Thoracic aorta (tissue), 2 donors: ENCODE measurements at regions not wholly inside any gene's neighbourhood (a gene's known extent, or its start where the extent isn't known, plus 50 kb on each side); places are given as distances from the start of the nearest gene placed in this dataset.

Experiments used
- ATAC-seq: fragments of 150-250 bp; one replicate; pipeline ENCODE4 v1.8.0; 2017; ENCODE audit warnings: low read depth; ENCODE audit not compliant: insufficient number of reproducible peaks, low FRiP score
- DNase-seq: peaks from one replicate; pipeline ENCODE4 v3.0.0-alpha.2; 2020; ENCODE audit warnings: low spot score
- H3K27ac ChIP-seq, 2 donors: fragments of 200-600 bp; sonication (generic); 1 replicate in 1 of 2; 2 replicates in 1 of 2; pipeline ENCODE4 v1.5.1; 2016; ENCODE audit warnings: mild to moderate bottlenecking in 2 of 2, moderate library complexity in 2 of 2
- H3K27me3 ChIP-seq: fragments of 200-600 bp; sonication (generic); replicated peaks from 2 replicates; pipeline ENCODE4 v1.6.0; 2016; ENCODE audit warnings: mild to moderate bottlenecking; ENCODE audit not compliant: insufficient read depth
- H3K36me3 ChIP-seq: fragments of 200-600 bp; sonication (generic); one replicate; pipeline ENCODE4 v1.5.1; 2016
- H3K4me1 ChIP-seq, 2 donors: fragments of 200-600 bp; sonication (generic); 1 replicate in 1 of 2; 2 replicates in 1 of 2; pipeline versions ENCODE4 v1.5.1 to v1.6.0; 2016; ENCODE audit warnings: low read depth in 2 of 2, mild to moderate bottlenecking in 1 of 2; ENCODE audit not compliant: control insufficient read depth in 1 of 2
- H3K4me3 ChIP-seq: fragments of 200-600 bp; sonication (generic); 2 replicates; pipeline ENCODE4 v1.5.1; 2016; ENCODE audit warnings: mild to moderate bottlenecking
- H3K9me3 ChIP-seq: fragments of 200-600 bp; sonication (generic); 2 replicates; pipeline ENCODE4 v1.5.1; 2016
- TF ChIP-seq, protein P1 (sequence below): fragments of 200-600 bp; sonication (generic); IDR thresholded peaks from one replicate; pipeline ENCODE4 v1.5.1; 2019; ENCODE audit warnings: antibody characterized with exemption

DNA sequence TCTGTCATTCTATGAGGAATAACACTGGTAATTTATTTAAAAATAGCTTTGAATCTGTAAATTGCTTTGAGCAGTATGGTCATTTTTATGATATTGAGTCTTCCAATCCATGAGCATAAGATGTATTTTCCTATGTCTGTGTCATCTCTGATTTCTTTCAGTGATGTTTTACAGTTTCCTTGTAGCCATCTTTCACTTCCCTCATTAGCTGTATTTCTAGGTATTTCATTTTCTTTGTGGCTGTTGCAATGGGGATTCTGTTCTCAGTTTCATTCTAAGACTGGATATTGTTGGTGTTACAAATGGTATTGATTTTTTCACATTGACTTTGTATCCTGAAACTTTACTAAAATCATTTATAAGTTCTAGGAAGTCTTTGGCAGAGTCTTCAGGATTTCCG is 116.2 kb downstream of the DDX3Y start:
- TF ChIP-seq, protein P1, sequence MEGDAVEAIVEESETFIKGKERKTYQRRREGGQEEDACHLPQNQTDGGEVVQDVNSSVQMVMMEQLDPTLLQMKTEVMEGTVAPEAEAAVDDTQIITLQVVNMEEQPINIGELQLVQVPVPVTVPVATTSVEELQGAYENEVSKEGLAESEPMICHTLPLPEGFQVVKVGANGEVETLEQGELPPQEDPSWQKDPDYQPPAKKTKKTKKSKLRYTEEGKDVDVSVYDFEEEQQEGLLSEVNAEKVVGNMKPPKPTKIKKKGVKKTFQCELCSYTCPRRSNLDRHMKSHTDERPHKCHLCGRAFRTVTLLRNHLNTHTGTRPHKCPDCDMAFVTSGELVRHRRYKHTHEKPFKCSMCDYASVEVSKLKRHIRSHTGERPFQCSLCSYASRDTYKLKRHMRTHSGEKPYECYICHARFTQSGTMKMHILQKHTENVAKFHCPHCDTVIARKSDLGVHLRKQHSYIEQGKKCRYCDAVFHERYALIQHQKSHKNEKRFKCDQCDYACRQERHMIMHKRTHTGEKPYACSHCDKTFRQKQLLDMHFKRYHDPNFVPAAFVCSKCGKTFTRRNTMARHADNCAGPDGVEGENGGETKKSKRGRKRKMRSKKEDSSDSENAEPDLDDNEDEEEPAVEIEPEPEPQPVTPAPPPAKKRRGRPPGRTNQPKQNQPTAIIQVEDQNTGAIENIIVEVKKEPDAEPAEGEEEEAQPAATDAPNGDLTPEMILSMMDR = no peak

GRCh38 chrY:13023607-13024006 is 118.9 kb downstream of the DDX3Y start:
- DNase-seq (no peak), ATAC-seq (no peak)
- TF ChIP-seq, protein P1 = no peak
- Histone ChIP-seq H3K27me3 (no peaks in the 10 kb centered on the region), H3K4me3 (no peak overlapping the region), H3K36me3 (no peaks in the 10 kb centered on the region), H3K9me3 (no peaks in the 10 kb centered on the region), H3K27ac (no peak overlapping the region), H3K4me1 (no peaks in the 10 kb centered on the region)

More for the DNA sequence above, 116.2 kb downstream of the DDX3Y start:
- H3K4me3 ChIP-seq = no peak overlapping the region
- no peaks in the 10 kb centered on the region for H3K36me3 ChIP-seq
- no peaks in the 10 kb centered on the region for H3K4me1 ChIP-seq
- H3K27me3 ChIP-seq = no peaks in the 10 kb centered on the region
- H3K9me3 ChIP-seq = no peaks in the 10 kb centered on the region
- no peak overlapping the region for H3K27ac ChIP-seq
- no peak for DNase-seq
- ATAC-seq = no peak

- Histone ChIP-seq H3K27me3 (no peaks in the 10 kb centered on the region), H3K27ac (no peak overlapping the region), H3K4me3 (no peak overlapping the region), H3K36me3 (no peaks in the 10 kb centered on the region), H3K4me1 (no peaks in the 10 kb centered on the region), H3K9me3 (no peaks in the 10 kb centered on the region)
- no peak for DNase-seq
- ATAC-seq = no peak
- TF ChIP-seq, protein P1 = no peak
Observed at GRCh38 chrY:13024447-13024846, 119.8 kb downstream of the DDX3Y start.

GRCh38 chrY:13026906-13027305 is 122.2 kb downstream of the DDX3Y start:
- TF ChIP-seq, protein P1 = no peak
- Histone ChIP-seq H3K27me3 (no peaks in the 10 kb centered on the region), H3K4me3 (no peak overlapping the region), H3K4me1 (no peaks in the 10 kb centered on the region), H3K27ac (no peak overlapping the region), H3K9me3 (no peaks in the 10 kb centered on the region), H3K36me3 (no peaks in the 10 kb centered on the region)
- no peak for DNase-seq
- ATAC-seq = no peak

DNA sequence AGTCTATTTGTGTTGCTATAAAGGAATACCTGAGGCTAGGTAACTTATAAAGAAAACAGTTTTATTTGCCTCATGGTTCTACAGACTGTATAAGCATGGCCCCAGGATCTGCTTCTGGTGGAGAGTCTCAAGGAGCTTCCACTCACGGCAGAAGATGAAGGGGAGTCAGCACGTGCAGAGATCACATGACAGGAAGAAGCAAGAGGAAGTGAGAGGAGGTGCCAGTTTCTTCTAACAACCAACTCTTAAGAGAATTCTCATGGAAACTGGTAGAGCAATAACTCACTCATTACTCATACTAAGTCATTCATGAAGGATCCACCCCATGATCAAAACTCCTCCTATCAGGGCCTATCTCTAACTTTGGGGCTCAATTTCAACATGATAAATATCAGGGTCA is 135.6 kb downstream of the DDX3Y start:
- Histone ChIP-seq H3K27ac (no peak overlapping the region), H3K4me1 (no peaks in the 10 kb centered on the region), H3K27me3 (no peaks in the 10 kb centered on the region), H3K36me3 (no peaks in the 10 kb centered on the region), H3K4me3 (no peak overlapping the region), H3K9me3 (no peaks in the 10 kb centered on the region)
- TF ChIP-seq, protein P1 = no peak
- no peak for DNase-seq
- no peak for ATAC-seq
